ENCODE measurements at regions not wholly inside any gene's neighbourhood (a gene's known extent, or its start where the extent isn't known, plus 50 kb on each side); places are given as distances from the start of the nearest gene placed in this dataset.

GRCh38 chr3:195011231-195011834, 259.6 kb downstream of the XXYLT1 start:
- DNase-seq: no peak

- DNase-seq: no peak
Measured at GRCh38 chr3:195012100-195012499, 258.9 kb downstream of the XXYLT1 start.

DNA sequence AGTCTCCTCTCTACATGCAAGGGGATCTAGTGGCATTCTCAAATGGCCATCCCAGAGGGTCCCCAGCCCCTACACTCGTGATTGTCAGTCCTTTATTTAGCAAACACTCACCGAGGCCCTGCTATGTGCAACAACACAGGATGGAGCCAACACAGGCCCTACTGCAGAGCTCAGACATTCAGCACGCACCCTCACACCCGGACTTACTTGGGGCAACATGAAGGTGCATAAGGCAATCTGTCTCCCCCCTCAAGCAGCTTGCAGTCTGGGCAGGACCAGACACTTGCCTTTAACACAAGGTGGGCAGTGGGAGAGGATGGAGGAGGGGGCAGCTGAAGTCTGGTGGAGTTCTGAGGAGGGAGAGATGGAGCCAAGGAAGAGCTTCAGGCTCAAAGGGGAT, 258.4 kb downstream of the XXYLT1 start:
- no peak for DNase-seq

- no peak for DNase-seq
Measured at GRCh38 chr3:195013411-195014361, 257.3 kb downstream of the XXYLT1 start.

- no peak for DNase-seq
Measured at GRCh38 chr3:195015021-195015420, 255.9 kb downstream of the XXYLT1 start.

DNA sequence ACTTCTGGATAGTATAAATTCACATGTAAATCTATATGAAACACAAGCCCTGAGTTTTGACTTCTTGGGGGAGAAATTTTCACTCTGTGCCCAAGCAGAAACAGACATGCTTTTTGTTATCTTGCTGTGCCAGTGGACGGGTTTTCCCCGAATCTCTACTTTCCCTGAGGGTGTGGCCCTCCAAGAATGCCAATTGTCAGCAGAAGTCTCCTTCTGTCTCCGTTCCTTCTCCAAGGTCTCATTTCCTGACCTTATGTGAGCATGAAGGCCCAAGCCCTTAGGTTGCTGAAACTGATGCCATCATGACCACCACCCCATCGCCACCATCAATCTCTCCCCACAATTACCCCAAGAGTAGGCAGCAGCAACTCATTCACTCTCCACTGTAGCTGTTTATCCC, 253.8 kb downstream of the XXYLT1 start:
- DNase-seq: no peak

All from muscle of arm (tissue), 1 donor.